IMR-90 (cell line): ENCODE measurements at regions not wholly inside any gene's neighbourhood (a gene's known extent, or its start where the extent isn't known, plus 50 kb on each side); places are given as distances from the start of the nearest gene placed in this dataset.

Experiments used
- ATAC-seq: fragments of 200-7000 bp; cut with Tn5 transposase; 2 replicates; pipeline ENCODE4 v1.9.1; 2020; ENCODE audit warnings: low read depth, mild to moderate bottlenecking, moderate library complexity
- BruUV-seq: library from RNA; stranded (reverse); fragments of 400-500 nt; replicated peaks from 2 replicates; lab custom pipeline; 2021; lab: Mats Ljungman, UMichigan
- CTCF ChIA-PET: fragments of 300-600 bp; formaldehyde crosslinking; extraction: SDS; loops from one replicate; lab custom pipeline; 2021; ENCODE audit warnings: antibody characterized with exemption; lab: Yijun Ruan, JAX
- POLR2A ChIA-PET: fragments of 300-600 bp; sonication (Branson Sonifier 250); formaldehyde crosslinking; loops from one replicate; lab custom pipeline; 2022; ENCODE audit warnings: antibody characterized with exemption; ENCODE audit not compliant: unreplicated experiment; lab: Charles Lee
- DNase-seq: peaks from one replicate; pipeline ENCODE4 v3.0.0; 2013
- H2AFZ ChIP-seq: replicated peaks from 2 replicates; pipeline ENCODE3; 2013; ENCODE audit warnings: low read length, mild to moderate bottlenecking; ENCODE audit not compliant: poor library complexity
- H2AK5ac ChIP-seq: 2 replicates; pipeline ENCODE4 v1.6.1; 2013; ENCODE audit warnings: low read depth, low read length, inconsistent platforms
- H2AK9ac ChIP-seq: replicated peaks from 2 replicates; pipeline ENCODE3; 2013; ENCODE audit warnings: mild to moderate bottlenecking, low read depth, low read length, moderate library complexity; ENCODE audit not compliant: poor library complexity
- H2BK120ac ChIP-seq: 2 replicates; pipeline ENCODE4 v1.6.1; 2013; ENCODE audit warnings: low read depth, low read length, inconsistent platforms
- H2BK15ac ChIP-seq: 3 replicates; pipeline ENCODE4 v1.6.1; 2013; ENCODE audit warnings: low read depth, low read length, inconsistent platforms
- H2BK20ac ChIP-seq: 2 replicates; pipeline ENCODE4 v1.6.1; 2013; ENCODE audit warnings: low read depth, mild to moderate bottlenecking, inconsistent platforms, low read length, moderate library complexity
- H2BK5ac ChIP-seq: 2 replicates; pipeline ENCODE4 v1.6.1; 2013; ENCODE audit warnings: mild to moderate bottlenecking, low read depth, low read length, inconsistent platforms; ENCODE audit not compliant: poor library complexity, severe bottlenecking
- H3K14ac ChIP-seq: replicated peaks from 2 replicates; pipeline ENCODE4 v1.6.1; 2013; ENCODE audit warnings: low read depth, low read length, inconsistent platforms
- H3K18ac ChIP-seq: 2 replicates; pipeline ENCODE4 v1.6.1; 2013; ENCODE audit warnings: low read depth, low read length, control low read depth
- H3K23ac ChIP-seq: 2 replicates; pipeline ENCODE4 v1.6.1; 2013; ENCODE audit warnings: low read depth, low read length, inconsistent platforms
- H3K27ac ChIP-seq: 2 replicates; pipeline ENCODE4 v1.5.1; 2013; ENCODE audit warnings: mild to moderate bottlenecking, control low read depth, low read length; ENCODE audit not compliant: insufficient read depth
- H3K27me3 ChIP-seq: 2 replicates; pipeline ENCODE4 v1.6.1; 2013; ENCODE audit warnings: low read length; ENCODE audit not compliant: control insufficient read depth, insufficient read depth
- H3K36me3 ChIP-seq: 2 replicates; pipeline ENCODE4 v1.6.1; 2013; ENCODE audit warnings: low read length, mixed read lengths; ENCODE audit not compliant: control insufficient read depth, insufficient read depth
- H3K4ac ChIP-seq: 2 replicates; pipeline ENCODE4 v1.6.1; 2013; ENCODE audit warnings: low read depth, low read length, inconsistent platforms
- H3K4me1 ChIP-seq: 2 replicates; pipeline ENCODE4 v1.6.1; 2013; ENCODE audit warnings: low read length, mixed read lengths; ENCODE audit not compliant: control insufficient read depth, insufficient read depth
- H3K4me2 ChIP-seq: 2 replicates; pipeline ENCODE4 v1.6.1; 2013; ENCODE audit warnings: low read depth, mild to moderate bottlenecking, control low read depth, low read length, moderate library complexity
- H3K4me3 ChIP-seq: 2 replicates; pipeline ENCODE4 v1.5.1; 2013; ENCODE audit warnings: low read depth, mild to moderate bottlenecking, control low read depth, low read length, moderate library complexity; ENCODE audit not compliant: insufficient read depth
- H3K56ac ChIP-seq: 2 replicates; pipeline ENCODE4 v1.6.1; 2013; ENCODE audit warnings: low read length, inconsistent platforms; ENCODE audit not compliant: insufficient read depth; ENCODE audit errors: extremely low read depth
- H3K79me1 ChIP-seq, 2 experiments: 2 replicates each; pipeline ENCODE4 v1.6.1; 2013; ENCODE audit warnings: low read length in 2 of 2, inconsistent platforms in 1 of 2, low read depth in 1 of 2
- H3K9ac ChIP-seq: 2 replicates; pipeline ENCODE4 v1.6.1; 2013; ENCODE audit warnings: low read depth, low read length, control low read depth
- H3K9me1 ChIP-seq: 2 replicates; pipeline ENCODE4 v1.6.1; 2013; ENCODE audit warnings: low read length, inconsistent platforms; ENCODE audit not compliant: insufficient read depth
- H3K9me3 ChIP-seq: 2 replicates; pipeline ENCODE4 v1.6.1; 2013; ENCODE audit warnings: low read length; ENCODE audit not compliant: control insufficient read depth, insufficient read depth
- H4K20me1 ChIP-seq: 2 replicates; pipeline ENCODE4 v1.6.1; 2013; ENCODE audit warnings: low read length, inconsistent platforms; ENCODE audit not compliant: insufficient read depth
- H4K5ac ChIP-seq: 2 replicates; pipeline ENCODE4 v1.6.1; 2013; ENCODE audit warnings: mild to moderate bottlenecking, low read depth, low read length, control low read depth
- H4K8ac ChIP-seq, 2 experiments: 2 replicates each; pipeline ENCODE4 v1.6.1; 2013; ENCODE audit warnings: low read depth in 2 of 2, low read length in 2 of 2, control low read depth in 1 of 2, inconsistent platforms in 1 of 2
- H4K91ac ChIP-seq: 2 replicates; pipeline ENCODE4 v1.6.1; 2013; ENCODE audit warnings: low read depth, low read length, inconsistent platforms; ENCODE audit not compliant: insufficient read depth
- BHLHE40 ChIP-seq: fragments of 150-350 bp; IDR thresholded peaks from 2 replicates; pipeline ENCODE4 v1.6.1; 2016; ENCODE audit warnings: mild to moderate bottlenecking, low read depth, low read length
- CEBPB ChIP-seq: IDR thresholded peaks from 2 replicates; pipeline ENCODE4 v1.6.1; 2012; ENCODE audit warnings: low read depth, low read length, improper control_type of control experiment
- FOS ChIP-seq: fragments of 150-350 bp; IDR thresholded peaks from 2 replicates; pipeline ENCODE4 v1.6.1; 2016; ENCODE audit warnings: low read depth, low read length
- MAFK ChIP-seq: IDR thresholded peaks from 2 replicates; pipeline ENCODE4 v1.6.1; 2012; ENCODE audit warnings: low read depth, low read length, improper control_type of control experiment
- MAZ ChIP-seq: IDR thresholded peaks from 2 replicates; pipeline ENCODE4 v1.6.1; 2012; ENCODE audit warnings: low read depth, mild to moderate bottlenecking, low read length, improper control_type of control experiment, moderate library complexity, borderline replicate concordance
- MXI1 ChIP-seq: IDR thresholded peaks from 2 replicates; pipeline ENCODE4 v1.6.1; 2012; ENCODE audit warnings: low read depth, mild to moderate bottlenecking, low read length, moderate library complexity, borderline replicate concordance
- NFE2L2 ChIP-seq: fragments of 150-350 bp; IDR thresholded peaks from 2 replicates; pipeline ENCODE4 v1.6.1; 2016; ENCODE audit warnings: low read depth, mild to moderate bottlenecking, low read length
- POLR2A ChIP-seq: IDR thresholded peaks from 2 replicates; pipeline ENCODE4 v1.6.1; 2012; ENCODE audit warnings: mild to moderate bottlenecking, low read depth, low read length
- RCOR1 ChIP-seq: IDR thresholded peaks from 2 replicates; pipeline ENCODE4 v1.6.1; 2012; ENCODE audit warnings: mild to moderate bottlenecking, low read length, improper control_type of control experiment; ENCODE audit not compliant: insufficient replicate concordance
- SMC3 ChIP-seq: fragments of 150-350 bp; IDR thresholded peaks from 2 replicates; pipeline ENCODE4 v1.6.1; 2016; ENCODE audit warnings: low read depth, mild to moderate bottlenecking, antibody characterized with exemption, low read length, moderate library complexity
- WGBS, 2 experiments: methylation state at CpG; one replicate each; pipeline versions ENCODE4 v1.1.5 to v1.1.7; 2013; ENCODE audit warnings: missing lambda C conversion rate in 2 of 2; ENCODE audit not compliant: insufficient read length in 1 of 2; ENCODE audit errors: extremely low coverage in 2 of 2; 5-methylcytosine and 5-hydroxymethylcytosine counted together
- dilution Hi-C: fragments of 300-500 bp; cut with HindIII; formaldehyde crosslinking; loops from one replicate; pipeline ENCODE4 v1.14.3; 2018; ENCODE audit warnings: low sequenced_read_pairs; ENCODE audit not compliant: unreplicated experiment
- in situ Hi-C: fragments of 300-500 bp; cut with MboI; formaldehyde crosslinking; loops from 3 replicates; pipeline ENCODE4 v1.14.3; 2019; ENCODE audit warnings: low sequenced_read_pairs, inconsistent platforms, mixed read lengths
- intact Hi-C: fragments of 100-400 bp; cut with micrococcal nuclease; formaldehyde crosslinking; loops from 2 replicates; pipeline ENCODE4 v1.10.0; 2022
- TF ChIP-seq, protein P1 (sequence below): fragments of 150-350 bp; IDR thresholded peaks from 2 replicates; pipeline ENCODE4 v1.6.1; 2016; ENCODE audit warnings: low read depth, mild to moderate bottlenecking, low read length, moderate library complexity, borderline replicate concordance

DNA sequence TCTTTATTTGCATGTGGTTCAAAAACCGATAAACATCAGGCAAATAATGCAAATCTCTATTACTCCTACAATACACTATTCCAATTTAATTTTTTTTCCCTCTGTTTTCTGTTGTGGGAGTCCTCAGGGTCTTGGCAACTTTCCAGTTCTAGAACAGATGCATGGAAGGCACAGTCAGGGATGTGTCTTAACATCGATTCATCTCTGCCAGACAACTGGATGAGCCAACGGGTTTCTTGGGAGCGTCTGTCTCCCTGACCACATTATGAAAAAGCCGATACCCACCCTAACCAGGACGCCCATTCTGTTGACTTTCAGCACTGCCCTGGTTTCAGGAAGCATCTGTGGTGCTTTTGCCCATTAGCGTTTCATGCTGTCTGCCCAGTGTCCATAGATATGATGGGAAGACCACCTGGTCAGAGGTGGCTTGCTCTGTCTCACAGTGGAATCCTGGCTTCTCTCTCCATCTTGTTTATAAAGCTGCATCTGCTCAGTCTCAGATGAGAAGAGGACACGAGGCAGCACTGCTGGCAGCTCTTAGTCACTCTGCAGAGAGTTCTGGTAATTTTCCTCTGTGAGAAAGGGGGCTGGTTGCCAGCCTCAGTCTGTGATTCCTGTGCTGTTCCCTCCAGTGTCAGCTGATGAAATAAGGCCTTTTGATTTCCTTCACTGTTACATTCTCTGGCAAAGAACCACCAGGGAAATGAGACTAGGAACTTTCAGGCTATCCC, 57.9 kb upstream of the KCNE4 start (continued):
- TF ChIP-seq MAZ (peak; percentile 49; the same call in 1 of the 2 replicates), RCOR1 (no peak)

DNA sequence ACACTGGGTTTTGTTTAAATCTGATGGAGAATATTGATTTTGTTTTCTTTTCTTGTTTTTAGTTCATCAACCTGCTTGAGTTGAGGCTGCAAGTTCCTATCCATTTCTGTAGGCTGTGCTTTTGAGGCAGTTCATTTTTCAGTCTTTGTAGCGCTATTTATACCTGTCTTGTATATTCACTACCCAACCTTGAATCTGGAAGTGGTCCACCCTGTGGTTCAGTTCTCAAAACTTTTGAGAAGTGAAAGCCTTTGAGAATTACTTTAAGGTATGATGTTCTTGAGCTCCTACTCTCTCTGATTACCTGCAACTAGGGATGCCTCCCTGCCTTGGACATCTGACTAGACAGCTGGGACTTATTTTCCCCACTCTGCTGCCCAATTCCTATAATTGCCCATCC, 53.5 kb upstream of the KCNE4 start:
- WGBS, 2 experiments = no CpG with 5 or more reads among the region's 1 CpG

More for the DNA sequence above, 53.5 kb upstream of the KCNE4 start:
- CTCF ChIA-PET = no interaction called here
- Histone ChIP-seq H3K27me3 (no peaks in the 10 kb centered on the region), H3K36me3 (no peaks in the 10 kb centered on the region), H3K4me1 (peaks cover 17% of the 10 kb centered on the region), H3K18ac (no peak overlapping the region), H3K27ac (no peak overlapping the region), H4K5ac (no peak overlapping the region), H3K9me1 (no peaks in the 10 kb centered on the region; the same call in 1 of the 2 replicates), H2AK9ac (no peak overlapping the region), H3K4me2 (no peak overlapping the region), H4K91ac (no peak overlapping the region), H3K9me3 (no peaks in the 10 kb centered on the region), H2BK15ac (no peak overlapping the region), H2BK5ac (no peak overlapping the region), H3K4me3 (no peak overlapping the region), H2BK120ac (no peak overlapping the region), H2BK20ac (no peak overlapping the region), H3K14ac (no peak overlapping the region), H3K23ac (no peak overlapping the region), H3K4ac (no peak overlapping the region), H2AFZ (no peak overlapping the region), H2AK5ac (no peak overlapping the region), H4K20me1 (no peaks in the 10 kb centered on the region), H3K9ac (no peak overlapping the region), H3K56ac (no peak overlapping the region), H4K8ac (no peak overlapping the region), H3K79me1 (no peaks in the 10 kb centered on the region)
- dilution Hi-C loops = no loop called here
- DNase-seq = no peak
- intact Hi-C loops = no loop called here
- in situ Hi-C loops = no loop called here
- ATAC-seq = no peak
- no TSS peak for BruUV-seq
- POLR2A ChIA-PET = no interaction called here
- TF ChIP-seq SMC3 (no peak), BHLHE40 (no peak), CEBPB (no peak), MXI1 (no peak), MAZ (no peak), POLR2A (no peak), RCOR1 (no peak), MAFK (no peak), NFE2L2 (no peak), FOS (no peak)
- TF ChIP-seq, protein P1, sequence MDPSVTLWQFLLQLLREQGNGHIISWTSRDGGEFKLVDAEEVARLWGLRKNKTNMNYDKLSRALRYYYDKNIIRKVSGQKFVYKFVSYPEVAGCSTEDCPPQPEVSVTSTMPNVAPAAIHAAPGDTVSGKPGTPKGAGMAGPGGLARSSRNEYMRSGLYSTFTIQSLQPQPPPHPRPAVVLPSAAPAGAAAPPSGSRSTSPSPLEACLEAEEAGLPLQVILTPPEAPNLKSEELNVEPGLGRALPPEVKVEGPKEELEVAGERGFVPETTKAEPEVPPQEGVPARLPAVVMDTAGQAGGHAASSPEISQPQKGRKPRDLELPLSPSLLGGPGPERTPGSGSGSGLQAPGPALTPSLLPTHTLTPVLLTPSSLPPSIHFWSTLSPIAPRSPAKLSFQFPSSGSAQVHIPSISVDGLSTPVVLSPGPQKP = no peak
